ENCODE measurements at regions not wholly inside any gene's neighbourhood (a gene's known extent, or its start where the extent isn't known, plus 50 kb on each side); places are given as distances from the start of the nearest gene placed in this dataset.

DNA sequence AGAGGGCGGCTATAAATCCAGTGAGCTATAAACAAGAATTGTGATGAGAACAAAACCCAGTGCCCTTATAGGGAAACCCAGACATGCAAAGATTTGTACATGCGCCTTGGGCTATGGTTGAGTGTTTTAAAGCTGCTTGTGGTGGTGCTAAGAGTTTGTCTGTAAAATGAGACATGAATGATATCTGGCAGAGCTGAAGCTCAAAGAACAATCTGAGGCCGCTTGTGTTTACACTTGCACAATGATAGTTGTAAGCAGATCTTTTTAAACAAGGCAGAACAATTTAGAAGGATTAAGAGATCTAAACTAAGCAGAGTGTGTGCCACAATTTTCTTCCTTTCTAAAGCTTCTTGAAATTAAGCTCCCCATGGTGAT lies 80.4 kb upstream of the ADAMTS5 start (continued):
- no peak for TF ChIP-seq GABPB1 (CRISPR knock-in tag; IDR thresholded peaks at IDR 0.05)

DNA sequence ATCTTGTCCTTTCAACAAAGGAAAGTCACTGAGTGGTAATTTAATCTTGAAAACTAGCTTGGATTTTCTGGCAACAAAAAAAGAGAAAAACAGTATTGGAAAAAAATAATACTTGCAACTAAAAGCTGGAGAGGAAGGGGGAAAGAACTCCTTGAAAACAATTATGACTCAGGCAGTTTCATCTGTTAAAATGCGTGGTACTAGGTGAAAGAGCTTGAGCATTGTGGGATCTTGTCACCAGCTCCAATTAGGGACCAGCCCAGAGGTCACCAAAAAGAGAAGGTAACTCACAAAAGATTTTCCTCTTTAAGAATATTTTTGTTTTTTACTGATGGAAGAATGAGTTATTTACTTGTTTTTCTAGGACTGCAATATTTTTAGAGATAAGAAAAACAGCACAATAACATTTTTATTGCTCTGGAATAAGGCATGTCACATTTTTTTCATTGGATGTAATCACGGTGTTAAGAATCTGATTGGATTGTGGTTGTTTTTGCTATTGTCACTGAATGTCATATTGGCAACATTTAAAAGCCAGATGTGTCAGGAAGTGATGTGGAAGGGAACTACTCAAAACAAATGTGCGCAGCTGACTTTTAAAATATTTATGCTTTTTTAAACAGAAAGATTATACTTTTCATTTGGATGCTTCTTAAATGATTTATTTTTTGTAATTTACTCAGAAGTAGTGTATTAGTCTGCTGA lies 78.5 kb upstream of the ADAMTS5 start:
- Mint-ChIP-seq H3K36me3 (peaks cover 6% of the 10 kb centered on the region; the same call in 1 of the 2 replicates), H3K4me3 (no peak overlapping the region), H3K27ac (no peak overlapping the region), H3K27me3 (ENCODE audit: low read depth) (no peaks in the 10 kb centered on the region), H3K9me3 (peaks cover 17% of the 10 kb centered on the region), H3K4me1 (peaks cover 26% of the 10 kb centered on the region)
- ATAC-seq = no peak
- TF ChIP-seq, protein P1, sequence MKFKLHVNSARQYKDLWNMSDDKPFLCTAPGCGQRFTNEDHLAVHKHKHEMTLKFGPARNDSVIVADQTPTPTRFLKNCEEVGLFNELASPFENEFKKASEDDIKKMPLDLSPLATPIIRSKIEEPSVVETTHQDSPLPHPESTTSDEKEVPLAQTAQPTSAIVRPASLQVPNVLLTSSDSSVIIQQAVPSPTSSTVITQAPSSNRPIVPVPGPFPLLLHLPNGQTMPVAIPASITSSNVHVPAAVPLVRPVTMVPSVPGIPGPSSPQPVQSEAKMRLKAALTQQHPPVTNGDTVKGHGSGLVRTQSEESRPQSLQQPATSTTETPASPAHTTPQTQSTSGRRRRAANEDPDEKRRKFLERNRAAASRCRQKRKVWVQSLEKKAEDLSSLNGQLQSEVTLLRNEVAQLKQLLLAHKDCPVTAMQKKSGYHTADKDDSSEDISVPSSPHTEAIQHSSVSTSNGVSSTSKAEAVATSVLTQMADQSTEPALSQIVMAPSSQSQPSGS (CRISPR knock-in tag; IDR thresholded peaks at IDR 0.05; ENCODE audit: borderline replicate concordance, low read depth) = no peak
- TF ChIP-seq IRF2 (CRISPR knock-in tag; IDR thresholded peaks at IDR 0.05; ENCODE audit: borderline replicate concordance, low read depth) (no peak), TEAD1 (CRISPR knock-in tag; IDR thresholded peaks at IDR 0.05) (no peak), PRRX2 (CRISPR knock-in tag; IDR thresholded peaks at IDR 0.05) (no peak), ETV6 (CRISPR knock-in tag; IDR thresholded peaks at IDR 0.05) (no peak)
- DNase-seq (ENCODE audit: low spot score) = no peak
- CTCF ChIA-PET = interaction anchor here (0.6 to 2.2 kb wide), 2 partner anchors 82 to 84 kb away, joined by 4 to 7 read pairs; no protein-coding TSS in a partner anchor
- POLR2A ChIA-PET = interaction anchor here (0.9 kb wide), 1 partner anchor 201 kb away, joined by 3 read pairs; no protein-coding TSS in a partner anchor

DNA sequence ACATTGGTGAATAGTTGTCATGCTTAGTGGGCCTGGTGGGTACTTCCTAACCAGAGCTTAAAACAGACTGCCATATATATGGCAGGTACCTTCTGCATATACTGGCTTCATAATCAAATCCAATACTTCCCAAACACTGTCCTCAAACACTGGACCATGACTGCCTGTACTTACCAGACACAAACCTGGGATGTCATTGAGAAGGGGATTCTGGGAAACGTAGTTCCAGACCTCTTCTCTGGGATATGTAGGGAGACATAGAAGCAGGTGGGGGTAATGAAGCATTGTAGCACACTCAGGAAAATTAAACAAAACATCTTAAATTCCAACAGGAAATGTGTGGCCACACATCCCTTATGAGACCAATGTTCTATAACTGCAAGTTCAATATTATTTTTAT lies 76.5 kb upstream of the ADAMTS5 start:
- ChIA-PET CTCF (no interaction called here), POLR2A (no interaction called here)
- H3K27ac Mint-ChIP-seq = no peak overlapping the region
- peaks cover 6% of the 10 kb centered on the region; the same call in 1 of the 2 replicates for H3K36me3 Mint-ChIP-seq
- H3K4me3 Mint-ChIP-seq = no peak overlapping the region
- DNase-seq (ENCODE audit: low spot score) (no peak), ATAC-seq (peak; percentile 67)
- H3K4me1 Mint-ChIP-seq = peaks cover 28% of the 10 kb centered on the region
- H3K9me3 Mint-ChIP-seq = peaks cover 15% of the 10 kb centered on the region
- TF ChIP-seq, protein P2, sequence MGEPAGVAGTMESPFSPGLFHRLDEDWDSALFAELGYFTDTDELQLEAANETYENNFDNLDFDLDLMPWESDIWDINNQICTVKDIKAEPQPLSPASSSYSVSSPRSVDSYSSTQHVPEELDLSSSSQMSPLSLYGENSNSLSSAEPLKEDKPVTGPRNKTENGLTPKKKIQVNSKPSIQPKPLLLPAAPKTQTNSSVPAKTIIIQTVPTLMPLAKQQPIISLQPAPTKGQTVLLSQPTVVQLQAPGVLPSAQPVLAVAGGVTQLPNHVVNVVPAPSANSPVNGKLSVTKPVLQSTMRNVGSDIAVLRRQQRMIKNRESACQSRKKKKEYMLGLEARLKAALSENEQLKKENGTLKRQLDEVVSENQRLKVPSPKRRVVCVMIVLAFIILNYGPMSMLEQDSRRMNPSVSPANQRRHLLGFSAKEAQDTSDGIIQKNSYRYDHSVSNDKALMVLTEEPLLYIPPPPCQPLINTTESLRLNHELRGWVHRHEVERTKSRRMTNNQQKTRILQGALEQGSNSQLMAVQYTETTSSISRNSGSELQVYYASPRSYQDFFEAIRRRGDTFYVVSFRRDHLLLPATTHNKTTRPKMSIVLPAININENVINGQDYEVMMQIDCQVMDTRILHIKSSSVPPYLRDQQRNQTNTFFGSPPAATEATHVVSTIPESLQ (CRISPR knock-in tag; IDR thresholded peaks at IDR 0.05) = no peak
- TF ChIP-seq KAT7 (CRISPR knock-in tag; IDR thresholded peaks at IDR 0.05; ENCODE audit: borderline replicate concordance) (no peak), MXD4 (CRISPR knock-in tag; IDR thresholded peaks at IDR 0.05; ENCODE audit: borderline replicate concordance) (no peak), SP1 (CRISPR knock-in tag; conservative IDR thresholded peaks at IDR 0.05) (no peak), ZNF416 (CRISPR knock-in tag; IDR thresholded peaks at IDR 0.05) (no peak)
- TF ChIP-seq, protein P3, sequence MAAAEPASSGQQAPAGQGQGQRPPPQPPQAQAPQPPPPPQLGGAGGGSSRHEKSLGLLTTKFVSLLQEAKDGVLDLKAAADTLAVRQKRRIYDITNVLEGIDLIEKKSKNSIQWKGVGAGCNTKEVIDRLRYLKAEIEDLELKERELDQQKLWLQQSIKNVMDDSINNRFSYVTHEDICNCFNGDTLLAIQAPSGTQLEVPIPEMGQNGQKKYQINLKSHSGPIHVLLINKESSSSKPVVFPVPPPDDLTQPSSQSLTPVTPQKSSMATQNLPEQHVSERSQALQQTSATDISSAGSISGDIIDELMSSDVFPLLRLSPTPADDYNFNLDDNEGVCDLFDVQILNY (CRISPR knock-in tag; IDR thresholded peaks at IDR 0.05) = no peak
- TF ChIP-seq, protein P4, sequence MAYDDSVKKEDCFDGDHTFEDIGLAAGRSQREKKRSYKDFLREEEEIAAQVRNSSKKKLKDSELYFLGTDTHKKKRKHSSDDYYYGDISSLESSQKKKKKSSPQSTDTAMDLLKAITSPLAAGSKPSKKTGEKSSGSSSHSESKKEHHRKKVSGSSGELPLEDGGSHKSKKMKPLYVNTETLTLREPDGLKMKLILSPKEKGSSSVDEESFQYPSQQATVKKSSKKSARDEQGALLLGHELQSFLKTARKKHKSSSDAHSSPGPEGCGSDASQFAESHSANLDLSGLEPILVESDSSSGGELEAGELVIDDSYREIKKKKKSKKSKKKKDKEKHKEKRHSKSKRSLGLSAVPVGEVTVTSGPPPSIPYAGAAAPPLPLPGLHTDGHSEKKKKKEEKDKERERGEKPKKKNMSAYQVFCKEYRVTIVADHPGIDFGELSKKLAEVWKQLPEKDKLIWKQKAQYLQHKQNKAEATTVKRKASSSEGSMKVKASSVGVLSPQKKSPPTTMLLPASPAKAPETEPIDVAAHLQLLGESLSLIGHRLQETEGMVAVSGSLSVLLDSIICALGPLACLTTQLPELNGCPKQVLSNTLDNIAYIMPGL (CRISPR knock-in tag; IDR thresholded peaks at IDR 0.05) = no peak
- TF ChIP-seq, protein P5, sequence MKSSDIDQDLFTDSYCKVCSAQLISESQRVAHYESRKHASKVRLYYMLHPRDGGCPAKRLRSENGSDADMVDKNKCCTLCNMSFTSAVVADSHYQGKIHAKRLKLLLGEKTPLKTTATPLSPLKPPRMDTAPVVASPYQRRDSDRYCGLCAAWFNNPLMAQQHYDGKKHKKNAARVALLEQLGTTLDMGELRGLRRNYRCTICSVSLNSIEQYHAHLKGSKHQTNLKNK (CRISPR knock-in tag; IDR thresholded peaks at IDR 0.05) = no peak
- TF ChIP-seq, protein P6, sequence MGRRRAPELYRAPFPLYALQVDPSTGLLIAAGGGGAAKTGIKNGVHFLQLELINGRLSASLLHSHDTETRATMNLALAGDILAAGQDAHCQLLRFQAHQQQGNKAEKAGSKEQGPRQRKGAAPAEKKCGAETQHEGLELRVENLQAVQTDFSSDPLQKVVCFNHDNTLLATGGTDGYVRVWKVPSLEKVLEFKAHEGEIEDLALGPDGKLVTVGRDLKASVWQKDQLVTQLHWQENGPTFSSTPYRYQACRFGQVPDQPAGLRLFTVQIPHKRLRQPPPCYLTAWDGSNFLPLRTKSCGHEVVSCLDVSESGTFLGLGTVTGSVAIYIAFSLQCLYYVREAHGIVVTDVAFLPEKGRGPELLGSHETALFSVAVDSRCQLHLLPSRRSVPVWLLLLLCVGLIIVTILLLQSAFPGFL (CRISPR knock-in tag; IDR thresholded peaks at IDR 0.05; ENCODE audit: borderline replicate concordance) = no peak
- TF ChIP-seq, protein P7, sequence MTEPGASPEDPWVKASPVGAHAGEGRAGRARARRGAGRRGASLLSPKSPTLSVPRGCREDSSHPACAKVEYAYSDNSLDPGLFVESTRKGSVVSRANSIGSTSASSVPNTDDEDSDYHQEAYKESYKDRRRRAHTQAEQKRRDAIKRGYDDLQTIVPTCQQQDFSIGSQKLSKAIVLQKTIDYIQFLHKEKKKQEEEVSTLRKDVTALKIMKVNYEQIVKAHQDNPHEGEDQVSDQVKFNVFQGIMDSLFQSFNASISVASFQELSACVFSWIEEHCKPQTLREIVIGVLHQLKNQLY (CRISPR knock-in tag; IDR thresholded peaks at IDR 0.05) = no peak
- TF ChIP-seq, protein P8, sequence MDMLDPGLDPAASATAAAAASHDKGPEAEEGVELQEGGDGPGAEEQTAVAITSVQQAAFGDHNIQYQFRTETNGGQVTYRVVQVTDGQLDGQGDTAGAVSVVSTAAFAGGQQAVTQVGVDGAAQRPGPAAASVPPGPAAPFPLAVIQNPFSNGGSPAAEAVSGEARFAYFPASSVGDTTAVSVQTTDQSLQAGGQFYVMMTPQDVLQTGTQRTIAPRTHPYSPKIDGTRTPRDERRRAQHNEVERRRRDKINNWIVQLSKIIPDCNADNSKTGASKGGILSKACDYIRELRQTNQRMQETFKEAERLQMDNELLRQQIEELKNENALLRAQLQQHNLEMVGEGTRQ (CRISPR knock-in tag; IDR thresholded peaks at IDR 0.05) = no peak
- TF ChIP-seq, protein P9, sequence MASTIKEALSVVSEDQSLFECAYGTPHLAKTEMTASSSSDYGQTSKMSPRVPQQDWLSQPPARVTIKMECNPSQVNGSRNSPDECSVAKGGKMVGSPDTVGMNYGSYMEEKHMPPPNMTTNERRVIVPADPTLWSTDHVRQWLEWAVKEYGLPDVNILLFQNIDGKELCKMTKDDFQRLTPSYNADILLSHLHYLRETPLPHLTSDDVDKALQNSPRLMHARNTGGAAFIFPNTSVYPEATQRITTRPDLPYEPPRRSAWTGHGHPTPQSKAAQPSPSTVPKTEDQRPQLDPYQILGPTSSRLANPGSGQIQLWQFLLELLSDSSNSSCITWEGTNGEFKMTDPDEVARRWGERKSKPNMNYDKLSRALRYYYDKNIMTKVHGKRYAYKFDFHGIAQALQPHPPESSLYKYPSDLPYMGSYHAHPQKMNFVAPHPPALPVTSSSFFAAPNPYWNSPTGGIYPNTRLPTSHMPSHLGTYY (CRISPR knock-in tag; IDR thresholded peaks at IDR 0.05) = no peak
- no peaks in the 10 kb centered on the region for H3K27me3 Mint-ChIP-seq (ENCODE audit: low read depth)
